ENCODE measurements at regions not wholly inside any gene's neighbourhood (a gene's known extent, or its start where the extent isn't known, plus 50 kb on each side); places are given as distances from the start of the nearest gene placed in this dataset.

- ChIA-PET POLR2A (no interaction called here), CTCF (no interaction called here)
- no peaks in the 10 kb centered on the region for H3K27me3 ChIP-seq (replicated peaks in 1 of 4; ENCODE audit: control extremely low read depth in 1 of 4, control insufficient read depth in 3 of 4, insufficient read depth in 4 of 4, low read length in 3 of 4)
- no peaks in the 10 kb centered on the region for H4K20me1 ChIP-seq (ENCODE audit: control insufficient read depth, insufficient read depth, low read length, poor library complexity, severe bottlenecking)
- TF ChIP-seq CTCF (IDR thresholded peaks at IDR 0.05), result no peak
- no peak for TF ChIP-seq EZH2 (IDR thresholded peaks at IDR 0.05; ENCODE audit: borderline replicate concordance, insufficient read depth, low read depth, low read length, poor library complexity, severe bottlenecking)
- WGBS (ENCODE audit: insufficient coverage), result no CpG with 5 or more reads among the region's 1 CpG
- intact Hi-C loops (cut with micrococcal nuclease), result no loop called here
- no peak overlapping the region for H3K4me2 ChIP-seq (replicated peaks; ENCODE audit: low read depth, low read length, poor library complexity, severe bottlenecking)
- Mint-ChIP-seq H3K27ac (no peak overlapping the region), H3K27me3 (no peaks in the 10 kb centered on the region), H3K4me3 (no peak overlapping the region), H3K4me1 (peaks cover 2% of the 10 kb centered on the region), H3K9me3 (ENCODE audit: insufficient read depth) (no peaks in the 10 kb centered on the region)
- H3K9me3 ChIP-seq (ENCODE audit: control extremely low read depth in 1 of 3, control insufficient read depth in 2 of 3, insufficient read depth in 1 of 3, low read length in 2 of 3), result peaks cover 0 to 2% (median 0%) of the 10 kb centered on the region in 3 donors
- no peak for DNase-seq
- H2AFZ ChIP-seq (ENCODE audit: insufficient read depth, low read depth, low read length, poor library complexity, severe bottlenecking), result no peak overlapping the region
- no peak overlapping the region for H3K27ac ChIP-seq (ENCODE audit: low read length in 2 of 2)
- H3K4me3 ChIP-seq (ENCODE audit: control extremely low read depth in 1 of 5, extremely low read depth in 1 of 5, insufficient read depth in 1 of 5, low read depth in 2 of 5, low read length in 4 of 5), result no peak overlapping the region
- H3K9ac ChIP-seq (ENCODE audit: low read length), result no peak overlapping the region
- no peaks in the 10 kb centered on the region for H3K4me1 ChIP-seq (ENCODE audit: control insufficient read depth in 2 of 2, insufficient read depth in 2 of 2, low read length in 2 of 2)
- no peaks in the 10 kb centered on the region for H3K36me3 ChIP-seq (replicated peaks in 1 of 2; ENCODE audit: control extremely low read depth in 1 of 2, control insufficient read depth in 1 of 2, extremely low read depth in 1 of 2, insufficient read depth in 2 of 2, low read length in 1 of 2)
- ATAC-seq (ENCODE audit: low read depth), result no peak
- H3K79me2 ChIP-seq (ENCODE audit: control insufficient read depth, insufficient read depth, low read length), result no peaks in the 10 kb centered on the region
These were observed 66.2 kb upstream of the UBE2E1 start for GRCh38 chr3:23739536-23739935.

- H3K4me1 Mint-ChIP-seq, result peaks cover 2% of the 10 kb centered on the region
- no peak overlapping the region for H3K4me2 ChIP-seq (replicated peaks; ENCODE audit: low read depth, low read length, poor library complexity, severe bottlenecking)
- ATAC-seq (ENCODE audit: low read depth) (no peak), DNase-seq (no peak)
- no peak overlapping the region for H3K4me3 Mint-ChIP-seq
- WGBS (ENCODE audit: insufficient coverage), result no CpG with 5 or more reads among the region's 2 CpGs
- no peaks in the 10 kb centered on the region for H3K27me3 ChIP-seq (replicated peaks in 1 of 4; ENCODE audit: control extremely low read depth in 1 of 4, control insufficient read depth in 3 of 4, insufficient read depth in 4 of 4, low read length in 3 of 4)
- H3K4me3 ChIP-seq (ENCODE audit: control extremely low read depth in 1 of 5, extremely low read depth in 1 of 5, insufficient read depth in 1 of 5, low read depth in 2 of 5, low read length in 4 of 5), result no peak overlapping the region
- peaks cover 0 to 2% (median 0%) of the 10 kb centered on the region in 3 donors for H3K9me3 ChIP-seq (ENCODE audit: control extremely low read depth in 1 of 3, control insufficient read depth in 2 of 3, insufficient read depth in 1 of 3, low read length in 2 of 3)
- H4K20me1 ChIP-seq (ENCODE audit: control insufficient read depth, insufficient read depth, low read length, poor library complexity, severe bottlenecking), result no peaks in the 10 kb centered on the region
- H3K79me2 ChIP-seq (ENCODE audit: control insufficient read depth, insufficient read depth, low read length), result no peaks in the 10 kb centered on the region
- no peak overlapping the region for H2AFZ ChIP-seq (ENCODE audit: insufficient read depth, low read depth, low read length, poor library complexity, severe bottlenecking)
- no peaks in the 10 kb centered on the region for H3K27me3 Mint-ChIP-seq
- no peaks in the 10 kb centered on the region for H3K4me1 ChIP-seq (ENCODE audit: control insufficient read depth in 2 of 2, insufficient read depth in 2 of 2, low read length in 2 of 2)
- POLR2A ChIA-PET, result no interaction called here
- H3K27ac Mint-ChIP-seq, result no peak overlapping the region
- no peaks in the 10 kb centered on the region for H3K36me3 ChIP-seq (replicated peaks in 1 of 2; ENCODE audit: control extremely low read depth in 1 of 2, control insufficient read depth in 1 of 2, extremely low read depth in 1 of 2, insufficient read depth in 2 of 2, low read length in 1 of 2)
- no peaks in the 10 kb centered on the region for H3K9me3 Mint-ChIP-seq (ENCODE audit: insufficient read depth)
- TF ChIP-seq EZH2 (IDR thresholded peaks at IDR 0.05; ENCODE audit: borderline replicate concordance, insufficient read depth, low read depth, low read length, poor library complexity, severe bottlenecking) (no peak), CTCF (IDR thresholded peaks at IDR 0.05) (no peak)
- intact Hi-C loops (cut with micrococcal nuclease), result no loop called here
- H3K27ac ChIP-seq (ENCODE audit: low read length in 2 of 2), result no peak overlapping the region
- H3K9ac ChIP-seq (ENCODE audit: low read length), result no peak overlapping the region
- CTCF ChIA-PET, result no interaction called here
These were observed 65.2 kb upstream of the UBE2E1 start for GRCh38 chr3:23740517-23740965.

Measured in B cell (primary cell).